H9 (cell line): ENCODE measurements at regions not wholly inside any gene's neighbourhood (a gene's known extent, or its start where the extent isn't known, plus 50 kb on each side); places are given as distances from the start of the nearest gene placed in this dataset.

ENCODE experiments used
- DNase-seq: peaks from one replicate; pipeline ENCODE4 v3.0.0-alpha.2; 2017
- H2AFZ ChIP-seq: one replicate; pipeline ENCODE4 v1.6.1; 2013; ENCODE audit warnings: mild to moderate bottlenecking, low read length, control low read depth, moderate library complexity
- H2AK5ac ChIP-seq: 2 replicates; pipeline ENCODE4 v1.6.1; 2013; ENCODE audit warnings: low read length, control low read depth, mixed read lengths; ENCODE audit not compliant: insufficient read length
- H2BK120ac ChIP-seq: one replicate; pipeline ENCODE4 v1.6.1; 2013; ENCODE audit warnings: low read depth, mild to moderate bottlenecking, low read length, control low read depth, inconsistent platforms; ENCODE audit not compliant: poor library complexity, severe bottlenecking
- H2BK12ac ChIP-seq: 2 replicates; pipeline ENCODE4 v1.6.1; 2013; ENCODE audit warnings: low read length, control low read depth, mixed read lengths, low read depth; ENCODE audit not compliant: insufficient read length
- H2BK15ac ChIP-seq: 2 replicates; pipeline ENCODE4 v1.6.1; 2013; ENCODE audit warnings: low read depth, low read length, control low read depth
- H2BK20ac ChIP-seq: one replicate; pipeline ENCODE4 v1.6.1; 2013; ENCODE audit warnings: low read depth, mild to moderate bottlenecking, low read length, control low read depth, inconsistent platforms; ENCODE audit not compliant: poor library complexity, severe bottlenecking
- H2BK5ac ChIP-seq: 2 replicates; pipeline ENCODE4 v1.6.1; 2013; ENCODE audit warnings: low read length, control low read depth, mixed read lengths; ENCODE audit not compliant: insufficient read length
- H3K14ac ChIP-seq: 2 replicates; pipeline ENCODE4 v1.6.1; 2013; ENCODE audit warnings: low read length, control low read depth; ENCODE audit not compliant: insufficient read depth
- H3K18ac ChIP-seq: 2 replicates; pipeline ENCODE4 v1.6.1; 2013; ENCODE audit warnings: low read depth, mild to moderate bottlenecking, mixed read lengths, low read length, control low read depth; ENCODE audit not compliant: insufficient read length
- H3K23ac ChIP-seq: 2 replicates; pipeline ENCODE4 v1.6.1; 2013; ENCODE audit warnings: low read length, control low read depth, mixed read lengths, low read depth; ENCODE audit not compliant: insufficient read length
- H3K23me2 ChIP-seq: 2 replicates; pipeline ENCODE4 v1.6.1; 2013; ENCODE audit warnings: low read depth, mild to moderate bottlenecking, mixed read lengths, low read length, control low read depth; ENCODE audit not compliant: insufficient read length, poor library complexity, severe bottlenecking
- H3K27ac ChIP-seq: 2 replicates; pipeline ENCODE4 v1.5.1; 2013; ENCODE audit warnings: low read length, control low read depth, mixed read lengths, low read depth; ENCODE audit not compliant: insufficient read length
- H3K27me3 ChIP-seq: 2 replicates; pipeline ENCODE4 v1.6.1; 2013; ENCODE audit warnings: low read length, control low read depth, inconsistent platforms; ENCODE audit not compliant: insufficient read depth
- H3K4ac ChIP-seq: 2 replicates; pipeline ENCODE4 v1.6.1; 2013; ENCODE audit warnings: low read depth, mild to moderate bottlenecking, control low read depth, inconsistent platforms, low read length, moderate library complexity
- H3K4me1 ChIP-seq: 2 replicates; pipeline ENCODE4 v1.6.1; 2013; ENCODE audit warnings: low read length, control low read depth, inconsistent platforms; ENCODE audit not compliant: insufficient read depth
- H3K4me2 ChIP-seq: 2 replicates; pipeline ENCODE4 v1.6.1; 2013; ENCODE audit warnings: low read length, control low read depth, mixed read lengths; ENCODE audit not compliant: insufficient read length, insufficient read depth
- H3K56ac ChIP-seq: 2 replicates; pipeline ENCODE4 v1.6.1; 2013; ENCODE audit warnings: low read depth, mild to moderate bottlenecking, mixed read lengths, low read length, control low read depth; ENCODE audit not compliant: insufficient read length
- H3K79me1 ChIP-seq: 2 replicates; pipeline ENCODE4 v1.6.1; 2013; ENCODE audit warnings: low read depth, mild to moderate bottlenecking, moderate library complexity, low read length, control low read depth, inconsistent platforms; ENCODE audit not compliant: insufficient read depth, poor library complexity, severe bottlenecking
- H3K79me2 ChIP-seq: 2 replicates; pipeline ENCODE4 v1.6.1; 2013; ENCODE audit warnings: low read length, control low read depth, inconsistent platforms; ENCODE audit not compliant: insufficient read depth
- H3K9ac ChIP-seq: 2 replicates; pipeline ENCODE4 v1.6.1; 2013; ENCODE audit warnings: low read length, control low read depth, mixed read lengths; ENCODE audit not compliant: insufficient read length; ENCODE audit errors: extremely low read depth
- H3K9me3 ChIP-seq: one replicate; pipeline ENCODE4 v1.6.1; 2013; ENCODE audit warnings: low read depth, low read length, inconsistent platforms; ENCODE audit not compliant: control insufficient read depth
- H3T11ph ChIP-seq: one replicate; pipeline ENCODE4 v1.6.1; 2013; ENCODE audit warnings: mild to moderate bottlenecking, low read length, control low read depth, inconsistent platforms
- H4K20me1 ChIP-seq: one replicate; pipeline ENCODE4 v1.6.1; 2013; ENCODE audit not compliant: control insufficient read depth, insufficient read length, insufficient read depth
- H4K5ac ChIP-seq: 2 replicates; pipeline ENCODE4 v1.6.1; 2013; ENCODE audit warnings: low read depth, mild to moderate bottlenecking, mixed read lengths, low read length, control low read depth; ENCODE audit not compliant: insufficient read length
- H4K8ac ChIP-seq: replicated peaks from 2 replicates; pipeline ENCODE4 v1.6.1; 2013; ENCODE audit warnings: low read length, control low read depth, mixed read lengths, low read depth; ENCODE audit not compliant: insufficient read length
- H4K91ac ChIP-seq: 2 replicates; pipeline ENCODE4 v1.6.1; 2013; ENCODE audit warnings: low read depth, mild to moderate bottlenecking, moderate library complexity, mixed read lengths, low read length, control low read depth; ENCODE audit not compliant: insufficient read length
- H3K27ac Mint-ChIP-seq, 3 experiments: 2 replicates in 2 of 3; 3 replicates in 1 of 3; pipeline ENCODE4 v1.8.0; 2020 to 2021; ENCODE audit warnings: mixed read lengths in 3 of 3, mild to moderate bottlenecking in 1 of 3, moderate library complexity in 1 of 3
- H3K27me3 Mint-ChIP-seq: 2 replicates; pipeline ENCODE4 v1.8.0; 2021; ENCODE audit warnings: low read depth, mild to moderate bottlenecking, moderate library complexity, mixed read lengths
- H3K36me3 Mint-ChIP-seq, 3 experiments: 2 replicates in 2 of 3; 3 replicates in 1 of 3; pipeline ENCODE4 v1.8.0; 2020 to 2021; ENCODE audit warnings: low read depth in 3 of 3, mixed read lengths in 3 of 3; ENCODE audit not compliant: insufficient read depth in 1 of 3
- H3K4me1 Mint-ChIP-seq, 2 experiments: 2 replicates each; pipeline ENCODE4 v1.8.0; 2020; ENCODE audit warnings: mixed read lengths in 2 of 2
- H3K4me3 Mint-ChIP-seq, 2 experiments: 2 replicates in 1 of 2; 3 replicates in 1 of 2; pipeline ENCODE4 v1.8.0; 2020 to 2021; ENCODE audit warnings: mild to moderate bottlenecking in 2 of 2, mixed read lengths in 2 of 2, moderate library complexity in 1 of 2
- H3K9me3 Mint-ChIP-seq, 2 experiments: 2 replicates in 1 of 2; 3 replicates in 1 of 2; pipeline ENCODE4 v1.8.0; 2020; ENCODE audit warnings: mild to moderate bottlenecking in 2 of 2, mixed read lengths in 2 of 2, moderate library complexity in 1 of 2
- WGBS: extraction: QIAGEN DNeasy Blood & Tissue Kit; methylation state at CpG from one replicate; pipeline ENCODE4 v1.1.7; 2013; ENCODE audit warnings: missing lambda C conversion rate, low lambda C conversion rate, mixed read lengths; ENCODE audit not compliant: insufficient read length; ENCODE audit errors: extremely low coverage; 5-methylcytosine and 5-hydroxymethylcytosine counted together
- TF ChIP-seq, protein P1 (sequence below): fragments of 200-600 bp; sonication (generic); conservative IDR thresholded peaks from 3 replicates; pipeline ENCODE4 v1.8.0; 2021; ENCODE audit warnings: antibody characterized with exemption, mild to moderate bottlenecking

DNA sequence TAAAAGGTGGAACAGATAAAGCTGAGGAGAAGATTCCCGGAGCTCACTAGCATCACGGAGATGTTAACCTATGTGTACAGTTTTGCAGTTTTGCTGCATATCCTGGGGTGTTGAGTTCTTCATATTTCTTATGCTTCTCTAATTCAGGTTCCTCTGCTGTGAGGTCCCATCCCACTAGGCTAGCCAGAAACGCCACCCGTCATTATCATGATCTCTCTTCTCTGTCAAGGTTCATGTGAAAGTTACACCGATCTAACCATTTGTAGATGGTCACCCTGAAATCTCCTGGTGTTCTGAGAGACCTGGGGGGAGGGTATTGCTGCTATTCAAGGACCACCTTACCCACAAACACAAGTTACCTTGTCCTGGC, 136.3 kb downstream of the CCDC71L start:
- no peaks in the 10 kb centered on the region for H3K4me1 ChIP-seq
- no peak overlapping the region for H3K9ac ChIP-seq
- no peak overlapping the region for H3K27ac Mint-ChIP-seq
- no peak overlapping the region for H4K8ac ChIP-seq
- H3K27ac ChIP-seq: no peak overlapping the region
- H3K4me3 Mint-ChIP-seq: no peak overlapping the region
- H3K23me2 ChIP-seq: no peaks in the 10 kb centered on the region
- H4K20me1 ChIP-seq: no peaks in the 10 kb centered on the region
- no peak overlapping the region for H3K4ac ChIP-seq
- no peaks in the 10 kb centered on the region for H3K27me3 ChIP-seq
- H2AFZ ChIP-seq: no peak overlapping the region
- H3K14ac ChIP-seq: no peak overlapping the region
- no peak overlapping the region for H4K91ac ChIP-seq
- no peak overlapping the region for H3K56ac ChIP-seq
- H3K27me3 Mint-ChIP-seq: no peaks in the 10 kb centered on the region; the same call in none of the 2 replicates
- H2BK5ac ChIP-seq: no peak overlapping the region
- H3K36me3 Mint-ChIP-seq: no peaks in the 10 kb centered on the region
- no peak overlapping the region for H4K5ac ChIP-seq
- H3K9me3 ChIP-seq: no peaks in the 10 kb centered on the region
- no peaks in the 10 kb centered on the region for H3K79me1 ChIP-seq
- no peak for DNase-seq
- H2BK20ac ChIP-seq: no peak overlapping the region
- no peak overlapping the region for H3K4me2 ChIP-seq
- no peaks in the 10 kb centered on the region for H3K9me3 Mint-ChIP-seq
- H2BK12ac ChIP-seq: no peak overlapping the region
- no peak overlapping the region for H3T11ph ChIP-seq
- no peak overlapping the region for H3K23ac ChIP-seq
- H3K79me2 ChIP-seq: no peaks in the 10 kb centered on the region
- H2BK15ac ChIP-seq: no peak overlapping the region
- no peak overlapping the region for H2BK120ac ChIP-seq
- TF ChIP-seq, protein P1, sequence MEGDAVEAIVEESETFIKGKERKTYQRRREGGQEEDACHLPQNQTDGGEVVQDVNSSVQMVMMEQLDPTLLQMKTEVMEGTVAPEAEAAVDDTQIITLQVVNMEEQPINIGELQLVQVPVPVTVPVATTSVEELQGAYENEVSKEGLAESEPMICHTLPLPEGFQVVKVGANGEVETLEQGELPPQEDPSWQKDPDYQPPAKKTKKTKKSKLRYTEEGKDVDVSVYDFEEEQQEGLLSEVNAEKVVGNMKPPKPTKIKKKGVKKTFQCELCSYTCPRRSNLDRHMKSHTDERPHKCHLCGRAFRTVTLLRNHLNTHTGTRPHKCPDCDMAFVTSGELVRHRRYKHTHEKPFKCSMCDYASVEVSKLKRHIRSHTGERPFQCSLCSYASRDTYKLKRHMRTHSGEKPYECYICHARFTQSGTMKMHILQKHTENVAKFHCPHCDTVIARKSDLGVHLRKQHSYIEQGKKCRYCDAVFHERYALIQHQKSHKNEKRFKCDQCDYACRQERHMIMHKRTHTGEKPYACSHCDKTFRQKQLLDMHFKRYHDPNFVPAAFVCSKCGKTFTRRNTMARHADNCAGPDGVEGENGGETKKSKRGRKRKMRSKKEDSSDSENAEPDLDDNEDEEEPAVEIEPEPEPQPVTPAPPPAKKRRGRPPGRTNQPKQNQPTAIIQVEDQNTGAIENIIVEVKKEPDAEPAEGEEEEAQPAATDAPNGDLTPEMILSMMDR: no peak
- no peak overlapping the region for H2AK5ac ChIP-seq
- peaks cover 0 to 5% of the 10 kb centered on the region in 2 experiments; a peak in 1 of 4 replicates for H3K4me1 Mint-ChIP-seq
- H3K18ac ChIP-seq: no peak overlapping the region
- WGBS: no CpG with 5 or more reads among the region's 5 CpGs
